ENCODE measurements at regions not wholly inside any gene's neighbourhood (a gene's known extent, or its start where the extent isn't known, plus 50 kb on each side); places are given as distances from the start of the nearest gene placed in this dataset.

DNA sequence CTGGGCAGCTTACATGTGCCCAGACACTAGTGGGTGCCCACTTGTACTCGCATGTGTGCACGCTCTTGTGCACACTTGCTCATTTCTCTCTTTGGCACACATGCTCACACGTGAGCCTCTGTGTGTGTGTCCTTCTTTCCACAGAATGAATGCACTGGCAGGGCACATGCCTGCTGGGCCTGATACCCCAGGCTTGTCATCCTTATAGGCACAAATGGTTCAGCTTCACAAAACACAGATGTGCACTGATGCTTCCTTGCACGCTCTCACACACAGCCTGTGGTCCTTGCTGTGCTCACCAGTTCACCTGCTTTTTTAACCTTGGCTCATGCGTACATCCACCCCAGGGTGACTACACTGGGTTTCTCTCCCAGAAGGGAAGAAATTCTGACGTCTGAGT lies 174.8 kb downstream of the BUD13 start:
- TF ChIP-seq, protein P1, sequence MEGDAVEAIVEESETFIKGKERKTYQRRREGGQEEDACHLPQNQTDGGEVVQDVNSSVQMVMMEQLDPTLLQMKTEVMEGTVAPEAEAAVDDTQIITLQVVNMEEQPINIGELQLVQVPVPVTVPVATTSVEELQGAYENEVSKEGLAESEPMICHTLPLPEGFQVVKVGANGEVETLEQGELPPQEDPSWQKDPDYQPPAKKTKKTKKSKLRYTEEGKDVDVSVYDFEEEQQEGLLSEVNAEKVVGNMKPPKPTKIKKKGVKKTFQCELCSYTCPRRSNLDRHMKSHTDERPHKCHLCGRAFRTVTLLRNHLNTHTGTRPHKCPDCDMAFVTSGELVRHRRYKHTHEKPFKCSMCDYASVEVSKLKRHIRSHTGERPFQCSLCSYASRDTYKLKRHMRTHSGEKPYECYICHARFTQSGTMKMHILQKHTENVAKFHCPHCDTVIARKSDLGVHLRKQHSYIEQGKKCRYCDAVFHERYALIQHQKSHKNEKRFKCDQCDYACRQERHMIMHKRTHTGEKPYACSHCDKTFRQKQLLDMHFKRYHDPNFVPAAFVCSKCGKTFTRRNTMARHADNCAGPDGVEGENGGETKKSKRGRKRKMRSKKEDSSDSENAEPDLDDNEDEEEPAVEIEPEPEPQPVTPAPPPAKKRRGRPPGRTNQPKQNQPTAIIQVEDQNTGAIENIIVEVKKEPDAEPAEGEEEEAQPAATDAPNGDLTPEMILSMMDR (IDR thresholded peaks at IDR 0.05) = no peak
- no peak for TF ChIP-seq ZFX (IDR thresholded peaks at IDR 0.05; ENCODE audit: borderline replicate concordance)

DNA sequence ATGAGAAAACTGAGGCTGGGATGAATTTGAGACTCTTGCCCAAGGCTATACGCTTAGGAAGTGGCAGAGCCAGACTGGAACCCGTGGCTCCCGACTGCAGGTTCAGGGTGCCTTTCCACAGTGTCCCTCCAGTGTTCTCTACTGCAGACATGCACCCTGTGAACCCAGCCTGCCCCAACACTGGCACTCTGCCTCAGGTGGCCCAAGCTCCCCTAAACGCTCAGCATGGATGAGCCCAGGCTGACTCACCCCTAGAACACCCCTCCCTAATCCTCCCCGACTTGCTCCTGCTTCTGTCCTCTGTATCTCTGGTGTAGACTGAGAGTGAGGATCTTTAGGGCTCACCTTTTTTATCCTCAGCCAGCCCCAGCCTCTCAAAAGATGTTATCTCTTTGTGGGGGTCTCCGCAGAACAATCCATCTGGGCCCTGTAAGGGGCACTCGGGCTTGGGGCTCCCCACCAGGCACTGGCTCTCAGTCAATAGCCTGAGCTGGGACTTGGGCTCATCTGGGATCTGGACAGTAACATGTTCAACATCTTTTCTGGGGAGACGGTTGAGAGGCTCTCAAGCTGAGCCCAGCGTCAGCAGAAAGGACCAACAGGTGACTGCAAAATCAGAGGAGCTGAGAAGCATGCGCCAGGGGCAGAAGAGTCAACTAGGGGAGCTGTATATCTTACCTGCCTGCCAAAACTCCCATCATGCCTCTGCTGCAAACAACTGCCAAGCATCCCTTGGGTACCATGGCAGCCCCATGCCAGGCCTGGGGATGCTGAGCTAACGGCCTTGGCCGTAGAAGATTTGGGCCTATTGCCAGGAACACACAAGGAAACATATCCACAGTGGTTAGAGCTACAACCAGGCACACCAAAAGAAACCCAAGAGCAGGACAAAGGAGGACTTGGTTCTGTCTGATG lies 176.2 kb downstream of the BUD13 start:
- TF ChIP-seq ZFX (IDR thresholded peaks at IDR 0.05; ENCODE audit: borderline replicate concordance) = no peak
- TF ChIP-seq, protein P1 (IDR thresholded peaks at IDR 0.05) = no peak
- H3K27ac ChIP-seq = no peak overlapping the region

More for the DNA sequence above, 174.8 kb downstream of the BUD13 start:
- no peak overlapping the region for H3K27ac ChIP-seq

DNA sequence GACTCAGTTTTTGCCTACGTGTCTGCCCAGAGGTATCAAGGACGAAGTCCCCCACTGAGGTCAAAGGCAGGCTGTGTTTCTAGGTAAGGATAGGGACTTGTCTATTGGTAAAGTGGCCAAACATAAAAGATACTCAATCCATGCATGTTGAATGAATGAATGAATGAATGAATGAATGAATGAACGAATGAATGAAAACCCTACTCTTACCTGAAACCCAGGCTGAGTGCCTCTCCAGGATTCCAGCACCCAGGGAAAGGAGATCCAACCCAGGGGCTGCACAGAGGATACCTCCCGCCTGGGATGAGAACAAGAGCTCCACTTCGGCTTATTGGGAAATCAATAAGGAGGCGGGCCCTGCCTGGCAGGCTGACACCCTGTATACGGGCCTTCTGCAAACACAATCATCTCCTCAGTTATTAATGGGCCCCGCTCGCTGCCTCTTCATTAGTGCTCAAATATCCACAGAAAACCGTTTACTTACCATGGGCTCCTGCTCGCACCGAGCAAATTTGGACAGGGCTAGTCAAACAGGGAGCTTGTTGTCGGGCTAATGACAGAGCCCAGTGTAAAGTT lies 177.4 kb downstream of the BUD13 start:
- TF ChIP-seq, protein P1 (IDR thresholded peaks at IDR 0.05) = no peak
- no peak for TF ChIP-seq ZFX (IDR thresholded peaks at IDR 0.05; ENCODE audit: borderline replicate concordance)
- no peak overlapping the region for H3K27ac ChIP-seq

DNA sequence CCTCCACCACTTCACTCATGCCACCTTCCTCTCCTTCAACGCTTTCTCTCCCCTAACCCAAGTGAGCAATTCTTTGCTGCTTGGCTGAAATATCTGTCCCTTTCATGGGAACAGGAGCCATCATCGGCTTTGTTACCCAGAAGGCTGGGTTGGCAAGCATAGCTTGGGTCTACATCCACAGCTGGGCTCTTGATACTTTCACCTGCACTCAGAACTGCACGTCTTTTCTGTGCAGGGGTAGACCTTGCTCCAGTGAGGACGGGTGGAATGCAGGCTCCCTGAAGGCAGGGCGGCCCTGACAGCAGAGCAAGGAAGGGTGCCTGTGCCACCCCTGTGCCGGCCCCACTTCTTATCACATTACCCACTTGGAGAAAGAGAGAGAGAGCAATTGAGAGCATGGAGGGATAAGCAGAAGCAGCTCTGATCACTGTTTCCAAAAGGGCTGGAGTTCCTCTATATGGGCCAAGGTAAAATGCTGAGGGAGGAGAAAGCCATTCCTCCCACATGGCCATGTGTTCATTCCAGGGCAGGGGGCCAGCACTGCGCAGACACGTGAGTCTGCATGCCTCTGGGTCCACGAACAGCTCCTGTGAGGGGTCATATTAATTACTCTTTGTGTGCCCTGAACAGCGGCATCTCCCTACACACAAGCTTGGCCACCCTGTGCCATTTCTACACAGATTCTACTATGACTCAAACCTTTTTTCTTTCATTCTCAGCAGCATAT lies 181.8 kb downstream of the BUD13 start:
- no peak overlapping the region for H3K27ac ChIP-seq
- no peak for TF ChIP-seq ZFX (IDR thresholded peaks at IDR 0.05; ENCODE audit: borderline replicate concordance)
- TF ChIP-seq, protein P1 (IDR thresholded peaks at IDR 0.05) = no peak

DNA sequence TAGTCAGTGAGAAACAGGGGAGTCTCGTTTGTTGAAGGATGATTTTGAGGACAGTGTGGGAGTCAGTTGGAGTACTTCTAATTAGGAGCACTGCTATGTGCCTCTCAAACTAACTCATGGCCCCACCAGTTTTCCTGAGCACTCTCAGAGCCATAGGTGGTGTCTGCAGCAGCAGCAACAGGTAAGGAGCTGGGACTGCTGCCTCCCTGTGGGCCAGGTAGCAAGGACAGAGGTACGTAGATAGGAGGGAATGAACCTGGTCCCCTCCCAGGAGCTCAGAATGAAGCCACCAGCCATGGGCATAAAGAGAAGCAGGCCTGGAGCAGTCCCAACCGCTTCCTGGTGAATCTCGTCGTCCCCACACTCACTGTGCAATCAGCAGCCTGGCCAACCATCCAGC lies 183.4 kb downstream of the BUD13 start:
- TF ChIP-seq, protein P1 (IDR thresholded peaks at IDR 0.05) = no peak
- no peak for TF ChIP-seq ZFX (IDR thresholded peaks at IDR 0.05; ENCODE audit: borderline replicate concordance)
- H3K27ac ChIP-seq = no peak overlapping the region

DNA sequence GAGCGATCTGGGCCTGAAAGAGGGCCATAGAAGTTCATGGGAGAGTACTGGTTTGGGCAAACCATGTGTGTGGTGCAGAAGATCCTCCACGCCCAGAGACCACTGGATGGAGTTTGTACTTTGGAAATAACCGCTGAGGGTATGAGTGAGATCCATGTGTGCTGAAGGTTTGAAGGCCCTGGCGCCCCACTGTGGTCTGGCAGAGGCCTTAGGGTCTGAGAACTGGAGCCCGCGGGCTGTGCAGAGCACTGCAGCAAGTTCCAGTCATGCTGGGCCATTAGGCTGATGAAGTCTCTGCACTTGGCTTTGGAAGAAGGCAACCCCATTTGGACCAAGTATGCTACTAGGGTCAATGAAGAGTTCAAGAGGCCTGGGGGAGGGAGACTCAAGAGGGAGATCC lies 186.4 kb downstream of the BUD13 start:
- H3K27ac ChIP-seq = no peak overlapping the region
- TF ChIP-seq, protein P1 (IDR thresholded peaks at IDR 0.05) = no peak
- no peak for TF ChIP-seq ZFX (IDR thresholded peaks at IDR 0.05; ENCODE audit: borderline replicate concordance)

All from 22Rv1 (cell line).